GM23338 (cell line): ENCODE measurements at regions not wholly inside any gene's neighbourhood (a gene's known extent, or its start where the extent isn't known, plus 50 kb on each side); places are given as distances from the start of the nearest gene placed in this dataset.

Experiments
- ATAC-seq: fragments of 200-7000 bp; cut with Tn5 transposase; 3 replicates; pipeline ENCODE4 v1.9.1; 2020
- DNase-seq: peaks from one replicate; pipeline ENCODE4 v3.0.0-alpha.2; 2015; ENCODE audit warnings: low spot score
- H2AFZ ChIP-seq: fragments of 200-600 bp; sonication (generic); 2 replicates; pipeline ENCODE4 v1.8.0; 2016; ENCODE audit warnings: antibody characterized with exemption, mild to moderate bottlenecking, moderate library complexity
- H3F3A ChIP-seq: fragments of 200-600 bp; sonication (generic); replicated peaks from 2 replicates; pipeline ENCODE4 v1.8.0; 2017; ENCODE audit warnings: antibody characterized with exemption, mixed run types, low read depth
- H3K27ac ChIP-seq: fragments of 200-600 bp; sonication (generic); 2 replicates; pipeline ENCODE4 v1.6.1; 2016; ENCODE audit warnings: low read depth
- H3K27me3 ChIP-seq: fragments of 200-600 bp; sonication (generic); 2 replicates; pipeline ENCODE4 v1.8.0; 2016; ENCODE audit warnings: mild to moderate bottlenecking, mixed run types, moderate library complexity; ENCODE audit not compliant: insufficient read depth
- H3K36me3 ChIP-seq: fragments of 200-600 bp; sonication (generic); 2 replicates; pipeline ENCODE4 v1.8.0; 2016; ENCODE audit warnings: mild to moderate bottlenecking; ENCODE audit not compliant: insufficient read depth
- H3K4me1 ChIP-seq: fragments of 200-600 bp; sonication (generic); 2 replicates; pipeline ENCODE4 v1.8.0; 2016; ENCODE audit warnings: mild to moderate bottlenecking, moderate library complexity; ENCODE audit not compliant: insufficient read depth
- H3K4me2 ChIP-seq: fragments of 200-600 bp; sonication (generic); 2 replicates; pipeline ENCODE4 v1.7.1; 2017; ENCODE audit warnings: mixed run types
- H3K4me3 ChIP-seq: fragments of 200-600 bp; sonication (generic); 2 replicates; pipeline ENCODE4 v1.6.1; 2016; ENCODE audit warnings: mixed run types
- H3K79me2 ChIP-seq: fragments of 200-600 bp; sonication (generic); replicated peaks from 2 replicates; pipeline ENCODE4 v1.8.0; 2017; ENCODE audit warnings: mild to moderate bottlenecking; ENCODE audit not compliant: insufficient read depth
- H3K9me2 ChIP-seq: fragments of 200-600 bp; sonication (generic); 2 replicates; pipeline ENCODE4 v1.8.0; 2017; ENCODE audit not compliant: insufficient read depth
- H4K20me1 ChIP-seq: fragments of 200-600 bp; sonication (generic); replicated peaks from 2 replicates; pipeline ENCODE4 v1.8.0; 2017; ENCODE audit warnings: mild to moderate bottlenecking; ENCODE audit not compliant: insufficient read depth
- H3K27ac Mint-ChIP-seq: 2 replicates; pipeline ENCODE4 v1.8.0; 2020; ENCODE audit warnings: inconsistent platforms, mild to moderate bottlenecking, moderate library complexity, mixed read lengths
- H3K27me3 Mint-ChIP-seq: 3 replicates; pipeline ENCODE4 v1.8.0; 2022; ENCODE audit warnings: low read depth, mild to moderate bottlenecking, moderate library complexity, mixed read lengths, inconsistent platforms; ENCODE audit not compliant: insufficient read depth, poor library complexity
- H3K36me3 Mint-ChIP-seq: 3 replicates; pipeline ENCODE4 v1.8.0; 2021; ENCODE audit warnings: low read depth, mild to moderate bottlenecking, inconsistent platforms, moderate library complexity, mixed read lengths
- H3K4me1 Mint-ChIP-seq: 3 replicates; pipeline ENCODE4 v1.8.0; 2020; ENCODE audit warnings: mild to moderate bottlenecking, inconsistent platforms, mixed read lengths
- H3K4me3 Mint-ChIP-seq: 3 replicates; pipeline ENCODE4 v1.8.0; 2021; ENCODE audit warnings: moderate library complexity, mild to moderate bottlenecking, inconsistent platforms, mixed read lengths
- H3K9me3 Mint-ChIP-seq: 3 replicates; pipeline ENCODE4 v1.8.0; 2020; ENCODE audit warnings: moderate library complexity, mild to moderate bottlenecking, inconsistent platforms, mixed read lengths
- CREB1 ChIP-seq: fragments of 250-450 bp; sonication (Bioruptor Pico); IDR thresholded peaks from 2 replicates; pipeline ENCODE4 v1.5.0; 2020; ENCODE audit warnings: low read depth, mild to moderate bottlenecking, moderate library complexity
- EZH2 ChIP-seq: fragments of 200-600 bp; sonication (generic); IDR thresholded peaks from one replicate; pipeline ENCODE4 v1.8.0; 2017; ENCODE audit warnings: antibody characterized with exemption, mild to moderate bottlenecking, low read depth; ENCODE audit not compliant: unreplicated experiment
- EZH2phosphoT487 ChIP-seq: fragments of 200-600 bp; sonication (generic); IDR thresholded peaks from one replicate; pipeline ENCODE4 v1.8.1; 2018; ENCODE audit warnings: antibody characterized with exemption; ENCODE audit not compliant: unreplicated experiment
- POLR2AphosphoS5 ChIP-seq: IDR thresholded peaks from 2 replicates; pipeline ENCODE4 v1.6.1; 2016; ENCODE audit warnings: antibody characterized with exemption, low read depth
- ZNF331 ChIP-seq: fragments of 250-450 bp; sonication (Bioruptor Pico); IDR thresholded peaks from 2 replicates; pipeline ENCODE4 v1.5.0; 2020; ENCODE audit warnings: low read depth, mild to moderate bottlenecking, moderate library complexity
- TF ChIP-seq, protein P1 (sequence below), 2 experiments: fragments of 200-600 bp in 1 of 2; sonication (generic) in 1 of 2; conservative IDR thresholded peaks; 2 replicates each; pipeline versions ENCODE4 v1.5.1 to v1.6.1; 2016 to 2017; ENCODE audit warnings: antibody characterized with exemption in 2 of 2, low read depth in 2 of 2, mild to moderate bottlenecking in 2 of 2, moderate library complexity in 1 of 2
- TF ChIP-seq, protein P2 (sequence below): IDR thresholded peaks from 2 replicates; pipeline ENCODE4 v1.6.1; 2016; ENCODE audit warnings: antibody characterized with exemption
- TF ChIP-seq, protein P3 (sequence below): IDR thresholded peaks from one replicate; pipeline ENCODE4 v1.6.1; 2018; ENCODE audit warnings: antibody characterized with exemption; ENCODE audit not compliant: unreplicated experiment

DNA sequence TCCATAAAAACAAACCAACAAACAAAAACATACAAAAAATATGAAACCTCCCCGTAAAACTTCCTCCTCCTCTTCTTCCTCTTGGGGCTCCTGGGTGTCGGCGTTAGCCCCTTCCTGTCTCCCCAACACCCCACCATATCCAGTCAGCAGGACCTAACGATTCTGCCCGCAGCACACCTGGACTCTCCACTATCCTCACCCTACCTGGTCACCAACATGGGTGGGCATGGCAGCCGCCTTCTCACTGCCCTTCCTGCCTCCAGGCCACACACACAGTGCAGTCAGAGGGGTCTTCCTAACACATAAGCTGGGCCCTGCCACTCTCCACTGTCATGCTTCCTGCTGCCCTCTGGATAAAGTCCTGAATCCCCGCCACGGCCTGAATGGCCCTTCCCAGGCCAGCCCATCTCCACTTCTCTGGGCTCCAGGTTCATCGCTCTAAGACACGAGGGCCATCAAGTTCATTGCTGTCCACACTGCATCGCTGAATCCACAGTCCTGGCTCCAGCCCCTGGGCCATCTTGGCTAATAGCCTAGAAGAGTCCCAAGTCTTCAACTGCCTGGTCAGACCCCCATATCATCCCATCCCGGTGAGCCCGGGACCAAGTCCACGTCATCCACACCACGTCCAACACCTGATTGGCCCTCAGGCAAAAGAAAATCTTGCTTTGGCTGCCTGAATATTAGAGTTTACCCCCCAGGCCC is 76.2 kb downstream of the IGLL1 start:
- Histone ChIP-seq H3K4me3 (no peak overlapping the region), H2AFZ (no peak overlapping the region), H4K20me1 (no peaks in the 10 kb centered on the region), H3K9me2 (no peaks in the 10 kb centered on the region), H3K36me3 (no peaks in the 10 kb centered on the region), H3K79me2 (no peaks in the 10 kb centered on the region), H3F3A (no peaks in the 10 kb centered on the region), H3K4me2 (no peak overlapping the region), H3K27me3 (0 out of 2 replicates have a peak, but pooled peaks cover 5% of the 10 kb centered on the region), H3K27ac (no peak overlapping the region), H3K4me1 (no peaks in the 10 kb centered on the region)
- Mint-ChIP-seq H3K9me3 (no peaks in the 10 kb centered on the region), H3K27me3 (peaks cover 10% of the 10 kb centered on the region), H3K27ac (no peak overlapping the region), H3K4me1 (peaks cover 12% of the 10 kb centered on the region), H3K4me3 (no peak overlapping the region), H3K36me3 (no peaks in the 10 kb centered on the region)
- no peak for DNase-seq
- TF ChIP-seq ZNF331 (CRISPR knock-in tag) = no peak
- TF ChIP-seq CREB1 (CRISPR knock-in tag) = no peak
- ATAC-seq = no peak

DNA sequence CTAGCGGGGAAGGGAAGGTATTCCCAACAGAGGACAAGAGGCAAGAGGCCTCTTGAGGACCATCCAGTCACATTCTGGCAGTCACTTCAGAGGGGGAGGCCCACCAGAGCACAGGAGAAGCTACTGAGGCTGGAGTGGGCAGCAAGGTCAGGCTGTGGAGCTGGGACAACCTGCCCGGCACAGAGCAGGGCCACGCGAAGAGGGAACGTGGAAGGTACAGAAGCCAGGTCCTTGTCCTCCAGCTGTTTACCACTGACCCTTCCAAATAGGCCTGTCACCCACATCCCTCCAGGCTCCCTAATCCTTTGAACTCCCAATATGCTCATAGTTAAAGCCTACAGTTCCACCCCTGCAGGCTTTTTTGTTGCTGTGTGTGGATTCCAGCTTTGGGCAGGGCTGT is 76.9 kb downstream of the IGLL1 start:
- no peak overlapping the region for H3K27ac ChIP-seq
- Mint-ChIP-seq H3K27me3 (peaks cover 10% of the 10 kb centered on the region), H3K36me3 (no peaks in the 10 kb centered on the region), H3K4me1 (peaks cover 12% of the 10 kb centered on the region), H3K9me3 (no peaks in the 10 kb centered on the region), H3K4me3 (no peak overlapping the region), H3K27ac (no peak overlapping the region)
- no peaks in the 10 kb centered on the region for H4K20me1 ChIP-seq
- H3K27me3 ChIP-seq = 0 out of 2 replicates have a peak, but pooled peaks cover 5% of the 10 kb centered on the region
- no peaks in the 10 kb centered on the region for H3F3A ChIP-seq
- no peaks in the 10 kb centered on the region for H3K4me1 ChIP-seq
- no peaks in the 10 kb centered on the region for H3K36me3 ChIP-seq
- no peak overlapping the region for H2AFZ ChIP-seq
- DNase-seq = no peak
- ATAC-seq = no peak
- no peak overlapping the region for H3K4me3 ChIP-seq
- no peaks in the 10 kb centered on the region for H3K9me2 ChIP-seq
- H3K79me2 ChIP-seq = no peaks in the 10 kb centered on the region
- H3K4me2 ChIP-seq = no peak overlapping the region
- TF ChIP-seq POLR2AphosphoS5 = no peak
- TF ChIP-seq EZH2phosphoT487 = no peak
- TF ChIP-seq, protein P1, sequence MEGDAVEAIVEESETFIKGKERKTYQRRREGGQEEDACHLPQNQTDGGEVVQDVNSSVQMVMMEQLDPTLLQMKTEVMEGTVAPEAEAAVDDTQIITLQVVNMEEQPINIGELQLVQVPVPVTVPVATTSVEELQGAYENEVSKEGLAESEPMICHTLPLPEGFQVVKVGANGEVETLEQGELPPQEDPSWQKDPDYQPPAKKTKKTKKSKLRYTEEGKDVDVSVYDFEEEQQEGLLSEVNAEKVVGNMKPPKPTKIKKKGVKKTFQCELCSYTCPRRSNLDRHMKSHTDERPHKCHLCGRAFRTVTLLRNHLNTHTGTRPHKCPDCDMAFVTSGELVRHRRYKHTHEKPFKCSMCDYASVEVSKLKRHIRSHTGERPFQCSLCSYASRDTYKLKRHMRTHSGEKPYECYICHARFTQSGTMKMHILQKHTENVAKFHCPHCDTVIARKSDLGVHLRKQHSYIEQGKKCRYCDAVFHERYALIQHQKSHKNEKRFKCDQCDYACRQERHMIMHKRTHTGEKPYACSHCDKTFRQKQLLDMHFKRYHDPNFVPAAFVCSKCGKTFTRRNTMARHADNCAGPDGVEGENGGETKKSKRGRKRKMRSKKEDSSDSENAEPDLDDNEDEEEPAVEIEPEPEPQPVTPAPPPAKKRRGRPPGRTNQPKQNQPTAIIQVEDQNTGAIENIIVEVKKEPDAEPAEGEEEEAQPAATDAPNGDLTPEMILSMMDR (conservative IDR thresholded peaks at IDR 0.05; ENCODE audit: low read depth in 2 of 2) = no peak
- TF ChIP-seq, protein P2, sequence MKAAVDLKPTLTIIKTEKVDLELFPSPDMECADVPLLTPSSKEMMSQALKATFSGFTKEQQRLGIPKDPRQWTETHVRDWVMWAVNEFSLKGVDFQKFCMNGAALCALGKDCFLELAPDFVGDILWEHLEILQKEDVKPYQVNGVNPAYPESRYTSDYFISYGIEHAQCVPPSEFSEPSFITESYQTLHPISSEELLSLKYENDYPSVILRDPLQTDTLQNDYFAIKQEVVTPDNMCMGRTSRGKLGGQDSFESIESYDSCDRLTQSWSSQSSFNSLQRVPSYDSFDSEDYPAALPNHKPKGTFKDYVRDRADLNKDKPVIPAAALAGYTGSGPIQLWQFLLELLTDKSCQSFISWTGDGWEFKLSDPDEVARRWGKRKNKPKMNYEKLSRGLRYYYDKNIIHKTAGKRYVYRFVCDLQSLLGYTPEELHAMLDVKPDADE = no peak
- no peak for TF ChIP-seq EZH2
- TF ChIP-seq, protein P3, sequence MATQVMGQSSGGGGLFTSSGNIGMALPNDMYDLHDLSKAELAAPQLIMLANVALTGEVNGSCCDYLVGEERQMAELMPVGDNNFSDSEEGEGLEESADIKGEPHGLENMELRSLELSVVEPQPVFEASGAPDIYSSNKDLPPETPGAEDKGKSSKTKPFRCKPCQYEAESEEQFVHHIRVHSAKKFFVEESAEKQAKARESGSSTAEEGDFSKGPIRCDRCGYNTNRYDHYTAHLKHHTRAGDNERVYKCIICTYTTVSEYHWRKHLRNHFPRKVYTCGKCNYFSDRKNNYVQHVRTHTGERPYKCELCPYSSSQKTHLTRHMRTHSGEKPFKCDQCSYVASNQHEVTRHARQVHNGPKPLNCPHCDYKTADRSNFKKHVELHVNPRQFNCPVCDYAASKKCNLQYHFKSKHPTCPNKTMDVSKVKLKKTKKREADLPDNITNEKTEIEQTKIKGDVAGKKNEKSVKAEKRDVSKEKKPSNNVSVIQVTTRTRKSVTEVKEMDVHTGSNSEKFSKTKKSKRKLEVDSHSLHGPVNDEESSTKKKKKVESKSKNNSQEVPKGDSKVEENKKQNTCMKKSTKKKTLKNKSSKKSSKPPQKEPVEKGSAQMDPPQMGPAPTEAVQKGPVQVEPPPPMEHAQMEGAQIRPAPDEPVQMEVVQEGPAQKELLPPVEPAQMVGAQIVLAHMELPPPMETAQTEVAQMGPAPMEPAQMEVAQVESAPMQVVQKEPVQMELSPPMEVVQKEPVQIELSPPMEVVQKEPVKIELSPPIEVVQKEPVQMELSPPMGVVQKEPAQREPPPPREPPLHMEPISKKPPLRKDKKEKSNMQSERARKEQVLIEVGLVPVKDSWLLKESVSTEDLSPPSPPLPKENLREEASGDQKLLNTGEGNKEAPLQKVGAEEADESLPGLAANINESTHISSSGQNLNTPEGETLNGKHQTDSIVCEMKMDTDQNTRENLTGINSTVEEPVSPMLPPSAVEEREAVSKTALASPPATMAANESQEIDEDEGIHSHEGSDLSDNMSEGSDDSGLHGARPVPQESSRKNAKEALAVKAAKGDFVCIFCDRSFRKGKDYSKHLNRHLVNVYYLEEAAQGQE = no peak
